ENCODE measurements at regions not wholly inside any gene's neighbourhood (a gene's known extent, or its start where the extent isn't known, plus 50 kb on each side); places are given as distances from the start of the nearest gene placed in this dataset.

DNA sequence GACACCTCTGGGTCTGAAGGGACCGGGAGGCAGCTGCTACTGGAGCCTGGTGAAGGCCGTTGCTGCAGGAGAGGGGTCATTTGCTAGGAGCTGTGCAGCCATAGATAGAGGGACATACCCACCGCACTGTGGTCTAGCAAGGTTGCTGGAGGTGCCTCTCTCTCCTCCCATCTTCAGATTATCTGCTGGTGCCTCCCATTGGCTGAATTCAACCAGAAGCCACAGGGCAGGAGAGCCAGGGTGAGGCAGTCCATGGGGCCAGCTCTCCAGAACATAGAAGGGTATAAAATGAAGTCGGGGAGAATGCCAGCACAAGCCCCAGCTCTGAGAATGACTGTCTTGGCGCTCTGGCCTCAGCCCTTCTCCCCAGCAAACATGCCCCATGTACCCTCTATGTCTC, 98.0 kb downstream of the VEGFA start:
- H3K27ac Mint-ChIP-seq = no peak overlapping the region
- ATAC-seq (no peak), DNase-seq (no peak)
- H3K4me1 Mint-ChIP-seq = no peaks in the 10 kb centered on the region
- no peak overlapping the region for H3K4me3 Mint-ChIP-seq
- H3K36me3 Mint-ChIP-seq (ENCODE audit: low read depth) = no peaks in the 10 kb centered on the region
- no peaks in the 10 kb centered on the region for H3K9me3 Mint-ChIP-seq
- H3K27me3 Mint-ChIP-seq = peaks cover 4% of the 10 kb centered on the region

DNA sequence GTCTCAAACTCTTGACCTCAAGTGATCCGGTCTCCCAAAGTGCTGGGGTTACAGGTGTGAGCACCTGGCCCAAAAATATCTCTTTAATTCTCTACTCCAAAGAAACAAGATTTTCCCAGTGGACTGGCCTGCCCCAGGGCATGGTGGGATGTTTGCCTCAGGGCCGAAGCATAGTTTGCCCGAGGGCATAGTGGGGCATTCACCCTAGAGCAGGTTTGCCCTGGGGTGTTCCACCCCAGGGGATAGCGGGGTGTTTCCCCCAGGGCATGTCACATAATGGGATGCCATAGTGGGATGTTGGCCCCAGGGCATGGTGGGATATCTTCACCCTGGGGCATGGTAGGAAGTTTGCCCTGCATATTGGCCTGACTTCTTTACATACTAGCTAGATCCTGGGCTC, 97.2 kb downstream of the VEGFA start:
- Mint-ChIP-seq H3K27me3 (peaks cover 4% of the 10 kb centered on the region), H3K9me3 (no peaks in the 10 kb centered on the region), H3K27ac (no peak overlapping the region), H3K4me3 (no peak overlapping the region), H3K36me3 (ENCODE audit: low read depth) (no peaks in the 10 kb centered on the region), H3K4me1 (no peaks in the 10 kb centered on the region)
- DNase-seq (no peak), ATAC-seq (no peak)

DNA sequence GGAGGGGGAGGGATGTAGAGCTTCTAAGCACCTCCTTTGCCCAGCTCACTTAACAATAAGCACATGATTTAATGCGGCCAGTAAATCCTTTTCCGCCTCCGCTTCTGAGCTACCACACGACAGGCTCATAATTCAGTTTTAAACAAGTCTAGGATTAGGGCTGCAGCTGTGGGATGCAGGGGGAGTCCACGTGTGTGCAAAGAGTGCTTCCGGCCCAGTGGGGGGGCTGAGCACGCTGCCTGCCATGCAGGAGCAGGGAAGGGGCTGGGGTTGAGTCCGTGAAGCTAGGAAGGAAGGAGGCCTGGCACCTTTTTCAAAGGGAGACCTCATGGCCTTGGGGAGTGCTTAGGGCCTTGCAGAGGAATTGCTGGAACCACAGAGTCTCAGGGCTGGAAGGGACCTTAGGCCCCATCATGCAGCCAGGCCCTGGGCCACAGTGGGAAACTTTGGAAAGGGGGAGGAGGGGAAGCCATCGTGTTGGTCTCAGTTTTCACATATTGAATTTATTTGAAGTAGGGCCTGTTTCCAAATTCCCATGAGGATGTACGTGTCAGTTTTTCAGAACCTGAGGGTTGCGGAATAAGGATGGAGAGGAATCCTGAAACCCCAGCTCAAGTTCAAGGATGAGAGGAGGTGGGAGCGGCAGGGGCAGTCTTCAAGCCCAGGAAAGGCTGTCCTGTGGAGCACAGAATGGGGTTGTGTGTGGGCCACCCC, 96.1 kb downstream of the VEGFA start:
- ATAC-seq = no peak
- Mint-ChIP-seq H3K36me3 (ENCODE audit: low read depth) (no peaks in the 10 kb centered on the region), H3K27ac (no peak overlapping the region), H3K27me3 (peaks cover 4% of the 10 kb centered on the region), H3K4me3 (no peak overlapping the region), H3K9me3 (no peaks in the 10 kb centered on the region), H3K4me1 (no peaks in the 10 kb centered on the region)
- DNase-seq = no peak

DNA sequence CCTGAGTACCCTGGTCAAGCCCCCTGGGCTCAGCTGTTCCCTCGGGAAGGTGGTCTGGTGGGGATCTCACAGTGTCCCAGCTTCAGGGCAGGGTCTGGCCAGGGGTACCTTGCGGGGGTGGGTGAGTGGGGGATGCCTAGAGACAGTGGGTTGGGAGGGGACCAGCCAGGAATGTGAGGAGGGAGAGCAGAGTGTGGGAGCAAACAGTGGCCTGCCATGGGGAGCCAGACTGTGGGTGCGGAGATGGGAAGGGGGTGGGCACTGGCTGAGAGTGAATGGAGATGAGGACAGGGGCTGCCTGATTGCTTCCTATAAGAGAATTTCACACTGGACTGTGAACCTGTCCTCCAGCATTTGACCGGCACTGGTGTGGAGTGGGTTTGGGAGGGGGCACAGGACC, 95.1 kb downstream of the VEGFA start:
- DNase-seq = no peak
- Mint-ChIP-seq H3K9me3 (no peaks in the 10 kb centered on the region), H3K4me1 (no peaks in the 10 kb centered on the region), H3K27ac (no peak overlapping the region), H3K27me3 (peaks cover 4% of the 10 kb centered on the region), H3K36me3 (ENCODE audit: low read depth) (no peaks in the 10 kb centered on the region), H3K4me3 (no peak overlapping the region)
- ATAC-seq = no peak

DNA sequence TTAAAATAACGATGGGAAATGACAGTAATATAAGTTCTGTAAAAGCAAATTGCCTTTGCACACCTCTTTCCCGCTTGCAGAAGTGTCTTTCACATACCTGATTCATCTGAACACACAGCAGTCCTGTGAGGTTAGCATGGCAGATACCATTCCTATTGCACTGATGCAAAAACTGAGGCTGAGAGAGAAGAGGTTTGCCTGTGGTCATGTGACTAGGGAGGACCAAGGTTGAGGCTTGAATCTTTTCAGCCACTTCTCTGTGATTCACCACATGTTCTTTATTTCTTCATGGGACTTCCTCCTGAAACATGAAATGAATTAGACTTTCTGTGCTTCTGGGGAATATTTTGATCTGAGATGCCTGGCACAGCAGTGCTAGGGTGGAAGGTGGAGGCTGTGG, 92.9 kb downstream of the VEGFA start:
- no peak for ATAC-seq
- no peaks in the 10 kb centered on the region for H3K9me3 Mint-ChIP-seq
- DNase-seq = no peak
- H3K27ac Mint-ChIP-seq = no peak overlapping the region
- peaks cover 4% of the 10 kb centered on the region for H3K27me3 Mint-ChIP-seq
- H3K4me3 Mint-ChIP-seq = no peak overlapping the region
- H3K4me1 Mint-ChIP-seq = no peaks in the 10 kb centered on the region
- H3K36me3 Mint-ChIP-seq (ENCODE audit: low read depth) = no peaks in the 10 kb centered on the region

DNA sequence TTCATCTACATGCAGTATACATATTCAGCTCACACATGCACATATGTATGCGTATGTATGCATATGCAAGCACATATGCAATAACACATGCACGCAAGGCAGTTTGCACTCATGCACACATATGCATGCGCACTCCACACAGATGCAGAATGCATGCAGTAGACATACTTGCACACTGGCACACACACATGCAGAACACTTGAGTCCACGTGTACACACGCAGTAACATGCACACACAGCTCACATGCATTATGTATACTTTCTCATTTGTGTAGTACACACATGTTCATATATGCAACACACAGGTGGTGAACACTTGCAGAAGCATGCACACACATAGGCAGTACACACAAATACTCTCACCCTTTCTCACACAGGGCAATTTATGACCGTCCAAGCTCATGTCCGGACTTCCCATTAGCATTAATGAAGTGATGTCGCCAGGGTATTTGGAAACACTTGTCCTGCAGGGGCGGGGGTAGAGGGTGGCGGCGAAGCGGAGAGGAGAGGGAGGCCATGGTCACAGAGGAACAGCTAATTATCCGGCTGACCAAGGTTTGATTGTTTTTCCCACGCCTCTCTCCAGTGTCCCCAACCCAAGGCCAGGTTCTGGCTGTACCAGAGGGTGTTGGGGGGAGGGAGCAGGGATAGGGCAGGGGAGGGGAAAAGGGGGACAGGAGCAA, 91.3 kb downstream of the VEGFA start:
- peaks cover 4% of the 10 kb centered on the region for H3K27me3 Mint-ChIP-seq
- ATAC-seq = no peak

DNA sequence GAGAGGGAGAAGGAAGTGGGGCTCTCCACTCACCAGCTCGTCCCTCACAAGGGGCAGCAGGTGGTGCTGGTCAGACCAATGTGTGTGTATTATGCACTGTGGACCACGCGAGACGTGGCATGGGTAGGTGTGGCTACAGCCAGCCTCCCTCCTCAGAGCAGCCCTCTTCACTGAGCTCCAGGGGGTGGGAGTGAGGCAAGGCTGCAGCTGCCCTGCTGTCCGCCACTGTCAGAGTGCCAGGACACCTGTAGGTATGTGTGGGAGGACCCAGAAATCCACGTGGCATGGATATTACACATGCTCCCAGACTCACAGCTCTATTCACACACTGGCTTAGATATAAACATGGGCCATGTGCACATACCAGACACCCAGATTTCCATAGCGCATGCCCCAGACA, 90.3 kb downstream of the VEGFA start:
- Mint-ChIP-seq H3K27me3 (peaks cover 4% of the 10 kb centered on the region), H3K4me1 (no peaks in the 10 kb centered on the region), H3K27ac (no peak overlapping the region), H3K36me3 (ENCODE audit: low read depth) (no peaks in the 10 kb centered on the region), H3K9me3 (no peaks in the 10 kb centered on the region), H3K4me3 (no peak overlapping the region)
- DNase-seq (no peak), ATAC-seq (no peak)

More for the DNA sequence above, 91.3 kb downstream of the VEGFA start:
- Mint-ChIP-seq H3K4me1 (no peaks in the 10 kb centered on the region), H3K36me3 (ENCODE audit: low read depth) (no peaks in the 10 kb centered on the region), H3K9me3 (no peaks in the 10 kb centered on the region), H3K4me3 (no peak overlapping the region), H3K27ac (no peak overlapping the region)
- DNase-seq = no peak

DNA sequence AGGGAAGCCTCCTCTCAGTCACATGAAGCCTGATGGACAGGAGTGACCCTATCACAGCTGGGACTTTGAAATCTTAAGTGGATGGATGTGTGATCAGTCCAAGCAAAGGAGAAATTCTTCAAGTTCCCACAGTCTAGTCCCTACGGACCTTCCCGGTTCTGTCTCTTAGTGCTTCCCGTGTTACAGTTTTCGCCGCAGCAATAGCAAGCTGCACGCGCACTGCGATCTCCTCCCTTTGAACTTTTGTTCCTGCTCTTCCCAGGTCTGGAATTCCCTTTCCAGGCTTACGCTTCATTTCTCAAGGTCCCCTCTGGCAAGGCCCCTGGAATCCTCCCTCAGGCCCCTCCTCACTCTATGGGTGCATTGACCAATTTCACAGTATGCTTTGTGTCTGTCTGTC, 89.2 kb downstream of the VEGFA start:
- H3K36me3 Mint-ChIP-seq (ENCODE audit: low read depth) = no peaks in the 10 kb centered on the region

DNA sequence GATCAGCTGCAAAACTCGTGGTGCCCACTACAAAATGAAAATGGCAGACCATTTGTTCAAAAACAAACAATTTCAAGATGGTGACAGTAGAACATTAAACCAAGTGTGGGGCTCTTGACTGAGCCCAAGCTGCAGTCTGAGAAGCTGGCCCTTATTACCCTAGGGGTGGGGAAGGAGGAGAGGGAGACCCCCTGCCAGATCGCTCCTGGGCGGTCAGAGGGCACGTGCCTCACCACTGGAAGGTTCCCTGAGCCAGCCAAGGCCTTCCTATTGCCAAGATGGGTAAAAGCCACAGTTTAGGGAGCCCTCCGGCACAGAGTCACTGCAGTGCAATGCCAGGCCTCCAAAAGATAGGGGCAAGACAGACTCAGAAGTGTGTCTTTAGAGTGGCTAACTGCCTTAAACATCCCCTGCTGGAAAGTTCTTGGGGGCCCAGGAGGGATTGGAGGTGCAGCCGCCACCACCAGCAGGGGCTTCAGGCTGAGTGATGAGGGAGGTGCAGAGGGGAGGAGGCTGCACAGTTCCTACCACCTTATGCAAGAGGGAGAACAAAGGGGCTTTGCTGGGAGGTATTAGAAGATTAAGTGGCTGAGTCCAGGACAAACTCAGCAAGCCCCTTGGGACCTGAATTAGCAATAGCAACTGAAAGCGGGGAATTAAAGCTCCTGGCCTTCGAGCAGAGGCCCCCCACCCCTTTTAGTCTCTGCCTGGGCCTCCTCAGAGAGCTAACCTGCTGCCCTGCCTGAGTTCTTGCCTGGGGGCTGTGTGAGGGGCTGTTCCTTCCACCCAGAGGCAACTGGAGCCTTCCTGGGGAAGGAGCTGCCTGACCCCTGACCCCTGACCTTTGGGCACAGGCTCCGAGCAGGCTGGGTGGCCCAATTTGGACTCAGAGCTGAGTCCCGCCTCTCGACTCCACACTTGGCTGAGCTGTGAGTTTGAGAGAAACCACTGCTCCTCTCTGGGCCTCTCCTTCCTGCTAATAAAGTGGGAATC, 88.4 kb downstream of the VEGFA start:
- ATAC-seq (no peak), DNase-seq (no peak)
- Mint-ChIP-seq H3K27ac (no peak overlapping the region), H3K36me3 (ENCODE audit: low read depth) (no peaks in the 10 kb centered on the region), H3K4me1 (no peaks in the 10 kb centered on the region), H3K9me3 (no peaks in the 10 kb centered on the region), H3K27me3 (no peaks in the 10 kb centered on the region), H3K4me3 (no peak overlapping the region)

More for the DNA sequence above, 89.2 kb downstream of the VEGFA start:
- no peak for DNase-seq
- no peaks in the 10 kb centered on the region for H3K9me3 Mint-ChIP-seq
- no peak overlapping the region for H3K27ac Mint-ChIP-seq
- H3K27me3 Mint-ChIP-seq = peaks cover 4% of the 10 kb centered on the region
- no peak overlapping the region for H3K4me3 Mint-ChIP-seq
- no peaks in the 10 kb centered on the region for H3K4me1 Mint-ChIP-seq
- no peak for ATAC-seq

DNA sequence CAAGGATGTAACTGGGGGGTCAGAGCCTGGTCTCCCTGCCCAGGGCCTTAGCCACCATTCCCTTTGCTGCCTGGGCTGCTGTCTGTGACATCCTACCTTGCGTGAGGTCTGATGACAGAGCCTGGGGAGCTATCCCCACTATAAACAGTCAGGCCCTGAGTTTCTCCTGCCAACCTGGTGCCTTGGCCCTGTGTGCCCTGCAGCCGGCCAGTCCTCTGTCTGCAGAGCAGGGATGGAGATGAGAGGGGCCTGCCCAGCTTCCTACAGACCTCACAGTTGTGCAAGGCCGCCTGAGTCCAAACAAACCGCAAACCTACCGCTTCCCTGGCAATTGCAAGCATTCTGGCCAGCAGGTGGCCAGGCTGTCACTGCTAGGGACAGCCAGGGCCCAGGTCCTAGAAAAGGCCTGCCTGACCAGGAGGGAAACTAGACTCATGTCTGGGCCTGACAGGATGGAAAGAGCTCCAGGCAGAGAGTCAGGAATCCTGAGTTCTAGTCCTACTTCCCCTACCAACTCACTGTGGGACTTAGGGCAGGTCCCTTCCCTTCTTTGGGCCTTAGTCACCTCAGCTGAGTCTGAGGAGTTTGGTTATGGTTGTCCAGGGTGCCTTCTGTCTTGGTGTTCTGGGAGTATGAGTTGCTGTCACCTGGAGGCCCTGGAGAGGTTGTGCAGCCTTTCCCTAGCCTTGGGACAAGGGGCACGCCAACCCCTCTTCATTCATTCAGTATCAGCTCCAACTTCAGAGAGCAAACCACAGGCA, 86.2 kb downstream of the VEGFA start:
- no peaks in the 10 kb centered on the region for H3K4me1 Mint-ChIP-seq
- no peak overlapping the region for H3K27ac Mint-ChIP-seq
- no peaks in the 10 kb centered on the region for H3K27me3 Mint-ChIP-seq
- DNase-seq (no peak), ATAC-seq (no peak)
- no peaks in the 10 kb centered on the region for H3K36me3 Mint-ChIP-seq (ENCODE audit: low read depth)
- no peak overlapping the region for H3K4me3 Mint-ChIP-seq
- no peaks in the 10 kb centered on the region for H3K9me3 Mint-ChIP-seq

DNA sequence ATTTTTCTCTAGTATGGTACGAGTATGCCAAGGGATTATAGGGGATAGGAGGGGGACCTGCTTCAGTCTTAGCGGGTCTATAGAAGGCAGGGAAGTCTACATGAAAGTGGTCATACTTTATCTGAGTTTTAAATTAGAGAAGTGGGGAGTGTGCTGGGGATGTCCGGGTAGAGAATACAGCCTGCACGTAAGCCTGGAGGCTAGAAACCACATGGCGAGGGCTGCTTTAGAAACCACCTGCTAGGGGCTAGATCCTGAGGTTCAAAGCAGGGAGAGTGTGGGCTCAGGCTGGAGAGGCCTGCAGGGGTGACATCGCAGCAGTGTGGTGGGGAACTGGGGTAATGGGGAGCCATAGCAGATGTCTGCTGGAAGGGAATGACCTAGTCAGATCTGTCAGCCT, 85.2 kb downstream of the VEGFA start:
- H3K36me3 Mint-ChIP-seq (ENCODE audit: low read depth) = no peaks in the 10 kb centered on the region
- H3K4me3 Mint-ChIP-seq = no peak overlapping the region
- no peaks in the 10 kb centered on the region for H3K9me3 Mint-ChIP-seq
- no peak overlapping the region for H3K27ac Mint-ChIP-seq
- ATAC-seq = no peak
- no peaks in the 10 kb centered on the region for H3K4me1 Mint-ChIP-seq
- H3K27me3 Mint-ChIP-seq = no peaks in the 10 kb centered on the region
- DNase-seq = no peak

DNA sequence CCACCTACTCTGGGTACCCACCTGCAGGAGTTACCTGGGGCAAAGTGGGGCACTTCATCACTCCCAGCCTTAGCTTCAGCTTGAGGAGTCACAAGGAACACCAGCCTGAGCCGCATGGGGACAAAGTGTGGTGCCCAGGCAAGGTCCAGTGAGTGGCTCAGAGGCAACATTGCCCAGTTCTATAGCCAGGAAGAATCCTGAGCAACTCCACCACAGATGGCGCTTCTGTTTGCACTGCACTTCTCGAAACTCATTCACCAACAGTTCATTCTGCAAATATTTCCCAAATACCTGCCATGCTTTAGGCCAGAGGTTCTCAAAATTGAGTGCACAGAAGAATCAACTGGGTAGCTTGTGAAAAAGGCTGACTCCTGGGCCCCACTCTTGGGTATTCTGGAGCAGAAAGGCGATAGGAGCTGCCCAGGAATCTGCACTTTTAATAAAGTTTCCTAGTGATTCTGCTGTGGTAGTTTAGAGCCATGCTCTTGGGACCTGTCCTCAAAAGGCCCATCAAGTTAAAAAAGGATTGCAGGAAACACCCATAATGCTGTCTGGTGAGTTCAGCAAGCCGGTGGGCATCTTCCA, 83.1 kb downstream of the VEGFA start:
- Mint-ChIP-seq H3K4me1 (no peaks in the 10 kb centered on the region), H3K36me3 (ENCODE audit: low read depth) (no peaks in the 10 kb centered on the region), H3K27me3 (no peaks in the 10 kb centered on the region), H3K27ac (no peak overlapping the region), H3K4me3 (no peak overlapping the region), H3K9me3 (no peaks in the 10 kb centered on the region)
- DNase-seq (no peak), ATAC-seq (no peak)

DNA sequence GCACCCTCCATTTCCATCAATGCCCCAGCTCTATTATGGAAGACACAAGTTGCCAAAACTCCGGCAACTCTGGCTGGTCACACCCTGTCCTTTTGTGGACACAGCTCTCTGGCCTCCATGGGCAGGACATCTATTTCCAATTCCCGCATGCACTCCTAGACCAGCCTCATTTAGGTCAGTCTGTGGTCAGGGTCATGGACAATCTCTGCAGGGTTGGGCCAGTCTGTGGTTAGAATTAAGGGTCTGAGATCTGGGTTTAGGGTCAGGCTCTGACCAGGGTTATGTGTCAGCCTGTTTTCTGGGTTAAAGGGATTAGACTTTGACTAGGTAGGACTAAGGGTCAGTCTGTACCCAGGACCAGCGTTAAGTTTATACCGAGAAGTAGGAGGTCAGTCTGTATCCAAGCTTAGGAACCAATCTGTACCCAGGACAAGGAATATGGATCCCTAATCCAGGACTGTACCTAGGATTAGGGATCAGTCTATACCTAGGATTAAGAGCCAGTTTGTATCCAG, 82.4 kb downstream of the VEGFA start:
- Mint-ChIP-seq H3K36me3 (ENCODE audit: low read depth) (no peaks in the 10 kb centered on the region), H3K4me1 (no peaks in the 10 kb centered on the region), H3K27me3 (no peaks in the 10 kb centered on the region), H3K27ac (no peak overlapping the region), H3K4me3 (no peak overlapping the region), H3K9me3 (no peaks in the 10 kb centered on the region)
- DNase-seq = no peak
- no peak for ATAC-seq
